SHP77 (cell line): ENCODE measurements at regions not wholly inside any gene's neighbourhood (a gene's known extent, or its start where the extent isn't known, plus 50 kb on each side); places are given as distances from the start of the nearest gene placed in this dataset.
"Not testable (repeated sequence)": the region's sequence is repeated elsewhere in the genome, so short reads cannot be mapped to it uniquely, and the experiment has no call there.

Source experiments
- DNase-seq, 2 experiments: peaks; one replicate each; lab custom pipeline; 2025; lab: John Stamatoyannopoulos, UW

DNA sequence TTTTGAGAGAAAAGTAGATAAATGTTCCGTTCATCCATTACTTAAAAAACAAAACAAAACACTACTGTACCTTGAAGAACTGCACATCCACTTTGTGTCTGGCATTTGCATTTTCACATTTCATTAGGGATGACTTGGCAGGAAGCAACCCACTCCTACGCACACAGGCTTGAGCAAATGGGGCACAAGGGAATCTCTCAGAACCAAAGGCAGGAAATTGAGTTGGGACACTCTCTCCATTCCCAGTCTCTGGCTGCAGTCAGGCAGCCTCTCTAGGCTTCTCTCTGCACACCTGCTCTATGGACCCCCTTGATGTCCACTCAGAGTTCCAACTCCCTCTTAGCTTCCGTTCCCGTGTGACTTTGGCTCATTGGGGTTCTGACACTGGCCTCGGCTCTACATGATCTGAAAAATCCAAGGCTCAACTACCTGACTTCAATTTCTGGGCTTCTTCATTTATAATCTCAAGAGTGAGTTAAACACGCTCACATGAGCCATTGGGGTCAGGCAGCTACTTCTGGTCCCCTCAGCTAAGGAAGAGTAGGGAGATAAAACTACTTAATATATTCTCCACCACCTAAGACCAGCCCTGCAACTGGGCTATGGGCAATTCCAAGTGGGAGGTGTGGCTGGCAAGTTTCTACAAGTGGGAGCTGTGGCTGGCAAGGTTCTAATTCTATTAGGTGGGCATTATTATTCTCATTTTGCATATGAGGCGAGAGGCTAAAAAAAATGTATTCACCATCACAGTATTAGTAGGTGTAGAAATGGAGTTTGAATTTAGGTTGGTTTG, 251.9 kb downstream of the SOD2 start:
- DNase-seq: no peak

DNA sequence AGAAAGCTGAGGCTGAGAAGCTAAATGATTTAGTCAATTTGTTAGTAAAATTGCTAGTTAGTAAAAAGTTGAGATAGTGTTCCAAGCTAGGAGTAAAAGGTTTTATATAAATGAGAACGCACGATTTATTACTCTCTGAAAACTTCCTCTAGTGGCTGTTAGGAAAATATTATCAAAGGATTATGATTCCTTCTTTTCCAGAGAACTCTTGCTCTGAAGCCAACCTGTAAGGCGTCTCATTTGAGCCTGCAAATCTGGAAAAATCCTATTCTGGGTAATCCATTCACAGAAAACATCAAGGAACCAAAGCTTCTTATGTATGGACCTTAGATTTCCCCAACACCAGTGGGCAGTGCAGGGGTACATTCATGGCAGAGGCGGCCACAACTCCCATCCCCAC, 252.7 kb downstream of the SOD2 start:
- DNase-seq: no peak

DNA sequence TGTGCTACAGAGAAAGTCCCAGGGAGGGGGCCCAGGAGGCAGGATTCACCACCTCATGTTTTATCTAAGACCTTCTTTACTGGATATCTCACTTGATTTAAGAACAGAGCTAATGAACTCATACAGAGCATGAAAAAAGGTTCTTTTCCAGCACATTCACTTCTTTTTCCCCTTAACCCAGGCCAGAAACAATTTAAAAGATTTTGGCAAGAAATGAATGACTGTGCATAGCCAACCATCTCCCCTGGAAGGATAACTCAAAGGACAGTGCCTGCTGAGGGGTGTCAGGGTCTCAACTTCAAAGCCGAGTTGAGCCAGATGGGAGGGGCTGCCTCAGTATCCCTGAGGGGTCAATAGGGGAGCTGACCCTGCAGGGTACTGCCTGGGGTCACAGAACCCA, 253.4 kb downstream of the SOD2 start:
- no peak for DNase-seq

GRCh38 chr6:159438106-159438505, 254.9 kb downstream of the SOD2 start:
- peak in 1 of 2 experiments; percentile 2 for DNase-seq

- no peak for DNase-seq
Observed at GRCh38 chr6:159436581-159436980, 256.5 kb downstream of the SOD2 start.

- DNase-seq: no peak
Observed at GRCh38 chr6:159435701-159436100, 257.3 kb downstream of the SOD2 start.

- DNase-seq: no peak
Observed at GRCh38 chr6:159434410-159434809, 258.6 kb downstream of the SOD2 start.

DNA sequence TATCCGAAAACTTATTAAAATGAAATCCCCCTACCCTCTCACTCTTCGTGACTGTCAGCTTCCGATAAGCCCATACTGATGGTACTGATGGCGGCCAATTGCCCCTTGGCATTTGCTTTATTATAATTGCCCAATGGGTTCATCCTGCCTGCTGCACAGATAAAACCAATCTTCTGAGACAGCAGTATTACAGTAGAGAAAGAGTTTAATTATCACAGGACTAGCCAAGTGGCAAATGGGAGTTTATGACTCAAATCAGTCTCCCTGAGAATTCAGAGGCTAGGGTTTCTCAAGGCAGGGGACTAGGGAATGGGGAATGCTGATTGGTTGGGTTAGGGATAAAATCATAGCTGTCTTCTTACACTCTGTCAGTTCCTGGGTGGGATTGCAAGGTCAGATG, 259.5 kb downstream of the SOD2 start:
- DNase-seq: no peak

- no peak for DNase-seq
Observed at GRCh38 chr6:159431750-159432149, 261.3 kb downstream of the SOD2 start.

GRCh38 chr6:159430323-159430722, 261.1 kb downstream of the FNDC1 start:
- DNase-seq: no peak

GRCh38 chr6:159429433-159429832, 260.2 kb downstream of the FNDC1 start:
- no peak for DNase-seq

DNA sequence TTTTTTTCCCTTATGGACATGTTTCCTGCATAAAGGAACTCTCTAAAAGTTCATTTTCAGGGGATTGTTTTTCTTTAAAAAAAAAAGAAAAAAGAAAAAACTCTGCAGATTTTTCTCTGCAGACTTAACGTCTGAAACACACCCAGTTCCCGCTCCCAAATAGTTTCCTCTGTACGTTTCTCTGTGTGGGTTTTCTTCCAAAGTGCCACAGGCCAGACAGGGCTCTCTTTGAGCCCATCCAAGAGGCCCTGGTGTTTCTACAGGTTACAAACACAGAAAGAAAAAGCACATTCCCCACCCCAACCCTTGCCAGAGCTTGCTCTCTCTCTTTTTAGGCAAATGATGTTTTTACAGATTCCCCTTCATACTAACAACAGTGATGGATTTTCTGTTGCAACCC, 258.6 kb downstream of the FNDC1 start:
- no peak for DNase-seq

DNA sequence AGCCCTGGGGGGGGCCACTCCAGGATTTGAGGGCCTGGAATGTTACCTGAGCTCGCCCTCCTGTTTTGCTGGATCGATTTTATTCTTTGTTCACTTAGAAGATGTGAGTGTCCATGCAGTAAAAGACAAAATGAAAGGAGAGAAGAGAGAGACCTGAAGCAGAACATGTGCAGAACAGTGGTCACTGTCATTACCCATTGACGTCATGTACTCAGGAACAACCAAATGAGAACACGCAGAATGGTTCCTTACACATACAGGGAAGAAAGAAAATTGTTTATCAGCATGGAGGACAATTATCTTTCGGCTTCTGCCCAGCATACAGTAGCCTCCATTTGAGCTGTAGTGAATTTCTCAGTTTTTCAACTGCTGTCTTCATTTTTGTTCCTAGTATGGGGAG, 258.1 kb downstream of the FNDC1 start:
- DNase-seq: no peak

- DNase-seq: no peak
Observed at GRCh38 chr6:159425421-159425820, 256.2 kb downstream of the FNDC1 start.

DNA sequence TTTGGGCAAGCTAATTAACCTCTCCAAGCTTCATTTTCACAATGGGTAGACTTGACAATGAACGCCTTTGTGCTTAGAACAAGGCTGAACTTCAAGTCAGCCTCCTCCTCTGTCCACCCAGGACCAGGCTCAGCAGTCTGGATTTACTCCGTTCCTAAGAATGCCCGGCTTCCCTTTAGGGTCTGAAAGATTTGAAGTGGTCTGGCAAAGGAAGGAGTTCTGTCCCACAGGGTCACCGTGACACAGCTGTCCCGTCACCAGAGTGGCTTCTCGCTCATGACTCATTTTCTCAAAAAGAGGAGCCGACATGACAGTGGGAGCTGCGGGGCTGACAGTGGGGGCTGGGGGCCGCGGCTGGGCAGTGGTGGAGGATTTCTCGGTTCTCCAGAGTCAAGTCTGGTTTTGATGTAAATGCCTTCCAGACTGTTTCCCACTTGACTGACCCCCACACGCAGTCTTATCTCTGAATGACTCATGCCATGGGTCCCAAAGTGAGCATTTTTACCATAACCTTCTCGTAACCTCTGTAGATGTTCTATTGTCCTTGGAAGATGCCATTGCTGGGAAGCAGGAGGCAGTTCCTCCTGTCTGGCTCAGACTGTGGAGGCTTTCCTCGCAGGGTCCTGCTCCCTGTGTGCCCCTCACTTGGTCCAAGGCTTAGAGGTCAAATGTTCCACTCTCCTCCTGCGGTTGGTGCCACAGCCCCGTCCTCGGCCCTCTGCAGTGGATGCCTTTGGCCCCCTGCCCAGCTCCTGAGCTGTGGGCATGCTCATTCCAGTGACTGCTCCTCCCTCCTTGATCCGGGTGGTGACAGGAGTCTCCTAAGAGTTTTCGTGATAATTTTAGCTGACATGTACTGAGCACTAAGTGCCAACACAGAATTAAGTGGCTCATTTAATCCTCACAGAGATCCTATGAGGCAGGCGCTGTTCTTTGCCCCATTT, 253.1 kb downstream of the FNDC1 start:
- DNase-seq: no peak

DNA sequence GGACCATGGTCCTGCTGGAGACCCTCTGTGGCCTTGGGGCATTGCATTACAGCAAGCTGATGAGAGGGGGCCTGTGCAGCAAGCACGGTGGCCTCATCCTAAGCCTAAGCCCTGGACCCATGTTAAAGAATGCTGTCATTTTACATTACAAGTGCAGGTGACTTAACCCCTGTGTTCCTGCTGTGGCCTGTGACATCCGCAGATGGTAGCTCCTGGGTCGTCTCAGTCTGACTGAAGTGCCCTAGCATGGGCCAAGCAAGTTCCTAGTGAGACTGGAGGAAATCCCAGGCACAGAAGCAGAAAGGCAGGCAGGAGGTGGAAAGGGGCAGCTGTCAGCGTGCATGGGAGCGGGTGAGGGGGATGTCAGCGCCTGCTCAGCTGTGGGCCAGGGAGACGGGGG, 252.4 kb downstream of the FNDC1 start:
- no peak for DNase-seq

- no peak for DNase-seq
Observed at GRCh38 chr6:159418997-159419396, 249.8 kb downstream of the FNDC1 start.

DNA sequence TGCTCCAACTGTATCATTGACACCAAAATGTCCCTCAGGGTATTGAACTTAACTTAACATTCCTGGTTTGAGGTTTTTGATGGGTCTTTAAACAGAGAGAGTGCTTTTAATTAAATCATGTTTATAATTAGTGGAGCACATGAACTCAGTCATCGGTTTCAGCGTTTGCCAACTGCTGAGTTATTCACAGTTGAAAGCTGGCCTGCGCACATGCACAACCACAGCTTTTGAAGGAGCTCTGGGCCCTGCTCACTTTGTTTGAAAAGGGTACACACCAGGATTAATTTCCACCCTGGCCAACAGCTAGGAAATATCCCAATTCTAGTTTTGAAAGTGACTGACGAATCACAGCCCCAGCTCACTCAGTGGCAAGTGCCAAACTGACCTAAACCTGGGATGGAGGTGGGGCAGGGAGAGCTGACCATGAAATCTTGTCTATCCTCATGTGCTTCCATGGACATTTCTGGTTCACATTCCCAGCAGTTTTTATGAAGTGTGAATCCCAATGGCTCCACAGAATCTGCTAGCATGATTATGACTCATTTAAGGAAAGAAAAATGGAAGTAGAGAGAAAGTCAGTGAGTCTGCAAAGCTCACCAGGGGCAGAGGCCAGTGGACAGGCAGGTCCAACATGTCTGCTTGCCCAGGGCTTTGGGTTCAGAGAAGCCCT, 247.8 kb downstream of the FNDC1 start:
- DNase-seq: no peak

GRCh38 chr6:159415540-159415939, 246.3 kb downstream of the FNDC1 start:
- DNase-seq: no peak

DNA sequence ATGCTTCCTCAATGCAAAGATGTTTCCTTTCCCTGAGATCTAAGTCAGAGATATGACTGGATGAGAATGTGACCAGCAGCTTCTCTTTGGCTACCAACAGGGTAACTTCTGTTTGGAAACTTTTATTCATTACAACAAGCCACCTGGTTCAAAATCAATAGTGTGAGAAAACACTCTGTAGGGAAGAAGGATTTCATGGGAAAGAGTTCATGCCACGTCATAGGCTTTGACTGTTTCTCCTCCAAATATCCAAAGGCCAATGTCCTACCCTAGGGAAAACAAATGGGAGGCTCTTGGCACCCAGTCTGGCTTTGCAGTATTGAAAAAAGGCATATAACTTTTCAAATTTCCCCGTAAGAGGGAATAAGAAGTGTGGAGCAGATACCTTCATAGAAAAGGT, 245.5 kb downstream of the FNDC1 start:
- no peak for DNase-seq

DNA sequence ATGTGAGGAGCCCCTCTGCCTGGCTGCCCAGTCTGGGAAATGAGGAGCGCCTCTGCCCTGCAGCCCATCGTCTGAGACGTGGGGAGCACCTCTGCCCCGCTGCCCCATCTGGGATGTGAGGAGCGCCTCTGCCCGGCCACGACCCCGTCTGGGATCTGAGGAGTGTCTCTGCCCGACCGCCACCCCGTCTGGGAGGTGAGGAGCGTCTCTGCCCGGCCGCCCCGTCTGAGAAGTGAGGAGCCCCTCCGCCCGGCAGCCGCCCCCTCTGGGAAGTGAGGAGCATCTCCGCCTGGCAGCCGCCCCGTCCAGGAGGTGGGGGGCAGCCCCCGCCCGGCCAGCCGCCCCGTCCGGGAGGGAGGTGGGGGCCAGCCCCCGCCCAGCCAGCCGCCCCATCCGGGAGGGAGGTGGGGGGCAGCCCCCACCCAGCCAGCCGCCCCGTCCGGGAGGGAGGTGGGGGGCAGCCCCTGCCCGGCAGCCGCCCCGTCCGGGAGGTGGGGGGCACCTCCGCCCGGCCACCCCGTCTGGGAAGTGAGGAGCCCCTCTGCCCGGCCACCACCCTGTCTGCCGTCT, 238.1 kb downstream of the FNDC1 start:
- not testable (repeated sequence) for DNase-seq

- DNase-seq: no peak
Observed at GRCh38 chr6:159404296-159404695, 235.1 kb downstream of the FNDC1 start.
